ENCODE measurements at regions not wholly inside any gene's neighbourhood (a gene's known extent, or its start where the extent isn't known, plus 50 kb on each side); places are given as distances from the start of the nearest gene placed in this dataset.

DNA sequence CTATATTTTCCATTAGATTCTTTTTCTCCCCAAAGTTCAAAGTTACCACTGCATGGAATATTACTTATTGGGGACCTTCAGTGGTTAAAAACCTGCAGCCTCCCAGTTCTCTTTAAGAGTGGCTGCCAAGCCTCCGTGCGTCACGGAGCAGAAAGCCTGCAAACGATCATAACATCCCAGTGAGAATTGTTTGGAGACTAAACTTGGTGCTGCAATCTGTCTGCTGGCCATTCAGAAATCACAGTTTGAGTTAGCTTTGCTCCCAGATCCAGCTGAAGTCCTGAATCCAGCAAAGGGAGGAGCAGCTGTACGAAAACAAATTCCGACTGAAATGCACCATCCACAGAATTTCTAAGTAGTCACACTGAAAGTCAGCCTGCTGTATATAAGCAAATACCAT is 213.5 kb upstream of the PDE10A start:
- TF ChIP-seq, protein P1, sequence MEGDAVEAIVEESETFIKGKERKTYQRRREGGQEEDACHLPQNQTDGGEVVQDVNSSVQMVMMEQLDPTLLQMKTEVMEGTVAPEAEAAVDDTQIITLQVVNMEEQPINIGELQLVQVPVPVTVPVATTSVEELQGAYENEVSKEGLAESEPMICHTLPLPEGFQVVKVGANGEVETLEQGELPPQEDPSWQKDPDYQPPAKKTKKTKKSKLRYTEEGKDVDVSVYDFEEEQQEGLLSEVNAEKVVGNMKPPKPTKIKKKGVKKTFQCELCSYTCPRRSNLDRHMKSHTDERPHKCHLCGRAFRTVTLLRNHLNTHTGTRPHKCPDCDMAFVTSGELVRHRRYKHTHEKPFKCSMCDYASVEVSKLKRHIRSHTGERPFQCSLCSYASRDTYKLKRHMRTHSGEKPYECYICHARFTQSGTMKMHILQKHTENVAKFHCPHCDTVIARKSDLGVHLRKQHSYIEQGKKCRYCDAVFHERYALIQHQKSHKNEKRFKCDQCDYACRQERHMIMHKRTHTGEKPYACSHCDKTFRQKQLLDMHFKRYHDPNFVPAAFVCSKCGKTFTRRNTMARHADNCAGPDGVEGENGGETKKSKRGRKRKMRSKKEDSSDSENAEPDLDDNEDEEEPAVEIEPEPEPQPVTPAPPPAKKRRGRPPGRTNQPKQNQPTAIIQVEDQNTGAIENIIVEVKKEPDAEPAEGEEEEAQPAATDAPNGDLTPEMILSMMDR (IDR thresholded peaks at IDR 0.05; ENCODE audit: insufficient read depth, low read length), result no peak
- TF ChIP-seq, protein P2, sequence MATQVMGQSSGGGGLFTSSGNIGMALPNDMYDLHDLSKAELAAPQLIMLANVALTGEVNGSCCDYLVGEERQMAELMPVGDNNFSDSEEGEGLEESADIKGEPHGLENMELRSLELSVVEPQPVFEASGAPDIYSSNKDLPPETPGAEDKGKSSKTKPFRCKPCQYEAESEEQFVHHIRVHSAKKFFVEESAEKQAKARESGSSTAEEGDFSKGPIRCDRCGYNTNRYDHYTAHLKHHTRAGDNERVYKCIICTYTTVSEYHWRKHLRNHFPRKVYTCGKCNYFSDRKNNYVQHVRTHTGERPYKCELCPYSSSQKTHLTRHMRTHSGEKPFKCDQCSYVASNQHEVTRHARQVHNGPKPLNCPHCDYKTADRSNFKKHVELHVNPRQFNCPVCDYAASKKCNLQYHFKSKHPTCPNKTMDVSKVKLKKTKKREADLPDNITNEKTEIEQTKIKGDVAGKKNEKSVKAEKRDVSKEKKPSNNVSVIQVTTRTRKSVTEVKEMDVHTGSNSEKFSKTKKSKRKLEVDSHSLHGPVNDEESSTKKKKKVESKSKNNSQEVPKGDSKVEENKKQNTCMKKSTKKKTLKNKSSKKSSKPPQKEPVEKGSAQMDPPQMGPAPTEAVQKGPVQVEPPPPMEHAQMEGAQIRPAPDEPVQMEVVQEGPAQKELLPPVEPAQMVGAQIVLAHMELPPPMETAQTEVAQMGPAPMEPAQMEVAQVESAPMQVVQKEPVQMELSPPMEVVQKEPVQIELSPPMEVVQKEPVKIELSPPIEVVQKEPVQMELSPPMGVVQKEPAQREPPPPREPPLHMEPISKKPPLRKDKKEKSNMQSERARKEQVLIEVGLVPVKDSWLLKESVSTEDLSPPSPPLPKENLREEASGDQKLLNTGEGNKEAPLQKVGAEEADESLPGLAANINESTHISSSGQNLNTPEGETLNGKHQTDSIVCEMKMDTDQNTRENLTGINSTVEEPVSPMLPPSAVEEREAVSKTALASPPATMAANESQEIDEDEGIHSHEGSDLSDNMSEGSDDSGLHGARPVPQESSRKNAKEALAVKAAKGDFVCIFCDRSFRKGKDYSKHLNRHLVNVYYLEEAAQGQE (IDR thresholded peaks at IDR 0.05; ENCODE audit: insufficient replicate concordance, low read depth), result no peak
- TF ChIP-seq POLR2AphosphoS5 (IDR thresholded peaks at IDR 0.05; ENCODE audit: low read depth), result no peak
- TF ChIP-seq SPI1 (IDR thresholded peaks at IDR 0.05; ENCODE audit: borderline replicate concordance, low read depth), result no peak
- no peak for TF ChIP-seq GABPA (IDR thresholded peaks at IDR 0.05; ENCODE audit: low read depth)

Data from HL-60 (cell line).